ENCODE measurements at regions not wholly inside any gene's neighbourhood (a gene's known extent, or its start where the extent isn't known, plus 50 kb on each side); places are given as distances from the start of the nearest gene placed in this dataset.

DNA sequence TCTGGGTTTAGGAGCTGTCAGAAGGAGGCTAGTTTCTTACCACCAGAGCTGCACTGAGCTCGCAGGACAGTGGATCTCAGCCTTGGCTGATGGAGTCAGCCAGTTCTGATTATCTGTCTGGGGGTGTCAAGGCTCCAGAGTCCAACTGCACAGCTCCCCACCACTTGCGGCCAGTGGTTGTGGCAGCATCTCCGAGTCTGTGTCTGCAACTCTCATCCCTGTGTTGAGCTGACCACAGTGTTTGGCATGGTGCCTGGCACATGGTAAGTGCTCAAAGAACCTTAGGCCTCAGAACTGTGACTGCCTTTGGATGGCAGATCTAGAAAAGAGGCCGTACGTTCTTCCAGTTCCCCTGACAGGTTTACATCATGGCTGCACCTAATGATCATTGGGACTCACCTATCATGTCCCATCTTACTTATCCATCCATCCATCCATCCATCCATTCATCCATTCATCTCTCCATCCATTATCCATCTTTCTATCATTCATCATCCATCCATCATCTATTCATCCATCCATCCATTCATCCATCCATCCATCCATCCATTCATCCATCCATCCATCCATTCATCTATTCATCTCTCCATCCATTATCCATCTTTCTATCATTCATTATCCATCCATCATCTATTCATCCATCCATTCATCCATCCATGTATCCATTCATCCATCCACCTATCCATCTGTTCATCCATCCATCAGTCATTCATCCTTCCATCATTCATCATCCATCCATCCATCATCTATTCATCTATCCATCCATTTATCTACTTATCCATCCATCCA lies 114.5 kb downstream of the CRYAA start:
- BruUV-seq (replicated peaks) = no TSS peak
- Histone ChIP-seq H3K27ac (ENCODE audit: low read length) (no peak overlapping the region), H3K36me3 (ENCODE audit: low read depth, low read length) (no peaks in the 10 kb centered on the region), H2AFZ (ENCODE audit: low read length) (no peak overlapping the region), H3K9me3 (ENCODE audit: low read length) (no peaks in the 10 kb centered on the region), H3K4me3 (ENCODE audit: low read length) (no peak overlapping the region), H3F3A (ENCODE audit: low read length, unreplicated experiment) (peaks cover 7% of the 10 kb centered on the region), H3K4me1 (ENCODE audit: insufficient read depth, low read length) (peaks cover 24% of the 10 kb centered on the region), H3K9ac (ENCODE audit: low read length) (no peak overlapping the region), H3K79me2 (ENCODE audit: low read length) (no peaks in the 10 kb centered on the region), H4K20me1 (ENCODE audit: low read length) (no peaks in the 10 kb centered on the region), H3K4me2 (ENCODE audit: low read length) (no peak overlapping the region), H3K27me3 (ENCODE audit: low read length) (no peaks in the 10 kb centered on the region), H3K9me2 (replicated peaks; ENCODE audit: low read length) (no peaks in the 10 kb centered on the region)
- ATAC-seq (no peak), DNase-seq (no peak)
- intact Hi-C loops (cut with micrococcal nuclease) = no loop called here
- POLR2A ChIA-PET (ENCODE audit: unreplicated experiment) = no interaction called here
- TF ChIP-seq, protein P1, sequence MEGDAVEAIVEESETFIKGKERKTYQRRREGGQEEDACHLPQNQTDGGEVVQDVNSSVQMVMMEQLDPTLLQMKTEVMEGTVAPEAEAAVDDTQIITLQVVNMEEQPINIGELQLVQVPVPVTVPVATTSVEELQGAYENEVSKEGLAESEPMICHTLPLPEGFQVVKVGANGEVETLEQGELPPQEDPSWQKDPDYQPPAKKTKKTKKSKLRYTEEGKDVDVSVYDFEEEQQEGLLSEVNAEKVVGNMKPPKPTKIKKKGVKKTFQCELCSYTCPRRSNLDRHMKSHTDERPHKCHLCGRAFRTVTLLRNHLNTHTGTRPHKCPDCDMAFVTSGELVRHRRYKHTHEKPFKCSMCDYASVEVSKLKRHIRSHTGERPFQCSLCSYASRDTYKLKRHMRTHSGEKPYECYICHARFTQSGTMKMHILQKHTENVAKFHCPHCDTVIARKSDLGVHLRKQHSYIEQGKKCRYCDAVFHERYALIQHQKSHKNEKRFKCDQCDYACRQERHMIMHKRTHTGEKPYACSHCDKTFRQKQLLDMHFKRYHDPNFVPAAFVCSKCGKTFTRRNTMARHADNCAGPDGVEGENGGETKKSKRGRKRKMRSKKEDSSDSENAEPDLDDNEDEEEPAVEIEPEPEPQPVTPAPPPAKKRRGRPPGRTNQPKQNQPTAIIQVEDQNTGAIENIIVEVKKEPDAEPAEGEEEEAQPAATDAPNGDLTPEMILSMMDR (conservative IDR thresholded peaks at IDR 0.05; ENCODE audit: low read depth, low read length) = no peak
- CTCF ChIA-PET = no interaction called here

DNA sequence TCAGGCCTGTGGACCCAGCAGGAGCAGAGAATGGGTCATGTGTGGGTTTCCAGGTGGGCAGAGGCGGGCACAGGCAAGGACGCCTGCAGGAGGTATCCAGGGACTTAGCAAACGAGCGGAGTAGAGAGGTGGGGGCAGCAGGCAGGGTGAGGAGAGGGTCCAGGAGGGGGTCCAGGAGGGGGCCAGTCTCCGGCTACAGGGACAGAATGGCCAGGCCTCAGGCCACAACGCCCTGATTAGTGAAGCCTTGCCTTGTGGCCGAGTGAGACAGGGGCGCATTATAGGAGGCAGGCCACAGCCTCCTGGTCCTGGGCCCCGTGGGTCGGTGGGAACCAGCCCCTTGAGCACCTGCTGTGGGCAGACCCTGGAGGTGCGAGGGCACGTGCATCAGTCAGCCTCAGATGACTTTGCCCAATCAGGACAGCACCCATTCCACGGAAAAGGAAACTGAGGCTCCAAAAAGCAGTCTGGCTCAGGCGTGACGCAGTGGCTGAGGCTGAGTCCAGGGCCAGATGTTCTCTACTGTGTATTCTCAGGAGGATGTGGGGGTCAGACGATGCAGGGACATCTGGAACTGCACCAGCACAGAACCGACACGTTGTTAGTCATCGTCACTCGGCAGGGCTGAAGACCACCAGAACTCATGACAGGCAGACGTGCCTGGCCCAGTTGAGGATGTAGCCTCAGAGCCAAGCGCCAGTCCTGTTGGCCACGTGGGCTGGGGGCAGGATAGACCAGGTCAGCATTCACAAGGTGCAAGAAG lies 113.7 kb downstream of the CRYAA start:
- Histone ChIP-seq H3K4me1 (ENCODE audit: insufficient read depth, low read length) (peaks cover 16% of the 10 kb centered on the region), H4K20me1 (ENCODE audit: low read length) (no peaks in the 10 kb centered on the region), H3K9ac (ENCODE audit: low read length) (no peak overlapping the region), H3K36me3 (ENCODE audit: low read depth, low read length) (no peaks in the 10 kb centered on the region), H3K4me2 (ENCODE audit: low read length) (no peak overlapping the region), H3K9me2 (replicated peaks; ENCODE audit: low read length) (no peaks in the 10 kb centered on the region), H3K9me3 (ENCODE audit: low read length) (no peaks in the 10 kb centered on the region), H3K27ac (ENCODE audit: low read length) (no peak overlapping the region), H3F3A (ENCODE audit: low read length, unreplicated experiment) (peaks cover 3% of the 10 kb centered on the region), H3K4me3 (ENCODE audit: low read length) (no peak overlapping the region), H2AFZ (ENCODE audit: low read length) (no peak overlapping the region), H3K79me2 (ENCODE audit: low read length) (no peaks in the 10 kb centered on the region), H3K27me3 (ENCODE audit: low read length) (no peaks in the 10 kb centered on the region)
- ATAC-seq (no peak), DNase-seq (no peak)
- POLR2A ChIA-PET (ENCODE audit: unreplicated experiment) = no interaction called here
- TF ChIP-seq EZH2 (IDR thresholded peaks at IDR 0.05; ENCODE audit: low read length, unreplicated experiment) = no peak
- TF ChIP-seq EZH2phosphoT487 (IDR thresholded peaks at IDR 0.05; ENCODE audit: borderline replicate concordance, low read length) = no peak
- TF ChIP-seq, protein P1 (conservative IDR thresholded peaks at IDR 0.05; ENCODE audit: low read depth, low read length) = no peak
- intact Hi-C loops (cut with micrococcal nuclease) = no loop called here
- CTCF ChIA-PET = no interaction called here
- no TSS peak for BruUV-seq (replicated peaks)
